Stomach (tissue), 4 donors: ENCODE measurements at regions not wholly inside any gene's neighbourhood (a gene's known extent, or its start where the extent isn't known, plus 50 kb on each side); places are given as distances from the start of the nearest gene placed in this dataset.

Experiments used
- POLR2AphosphoS5 ChIP-seq, 3 donors: sonication (generic); formaldehyde crosslinking; IDR thresholded peaks; one replicate each; pipeline ENCODE4 v1.6.1; 2016; ENCODE audit warnings: antibody characterized with exemption in 3 of 3
- TF ChIP-seq, protein P1 (sequence below), 7 experiments: fragments of 450-650 bp in 4 of 7; fragments of 200-600 bp in 3 of 7; sonication (generic) in 3 of 7; IDR thresholded peaks; one replicate each; pipeline ENCODE4 v1.5.1; 2016 to 2019; ENCODE audit warnings: antibody characterized with exemption in 7 of 7, control low read depth in 2 of 7, mild to moderate bottlenecking in 1 of 7

GRCh38 chr2:128690431-128690830 is 371.8 kb upstream of the HS6ST1 start:
- TF ChIP-seq, protein P1, sequence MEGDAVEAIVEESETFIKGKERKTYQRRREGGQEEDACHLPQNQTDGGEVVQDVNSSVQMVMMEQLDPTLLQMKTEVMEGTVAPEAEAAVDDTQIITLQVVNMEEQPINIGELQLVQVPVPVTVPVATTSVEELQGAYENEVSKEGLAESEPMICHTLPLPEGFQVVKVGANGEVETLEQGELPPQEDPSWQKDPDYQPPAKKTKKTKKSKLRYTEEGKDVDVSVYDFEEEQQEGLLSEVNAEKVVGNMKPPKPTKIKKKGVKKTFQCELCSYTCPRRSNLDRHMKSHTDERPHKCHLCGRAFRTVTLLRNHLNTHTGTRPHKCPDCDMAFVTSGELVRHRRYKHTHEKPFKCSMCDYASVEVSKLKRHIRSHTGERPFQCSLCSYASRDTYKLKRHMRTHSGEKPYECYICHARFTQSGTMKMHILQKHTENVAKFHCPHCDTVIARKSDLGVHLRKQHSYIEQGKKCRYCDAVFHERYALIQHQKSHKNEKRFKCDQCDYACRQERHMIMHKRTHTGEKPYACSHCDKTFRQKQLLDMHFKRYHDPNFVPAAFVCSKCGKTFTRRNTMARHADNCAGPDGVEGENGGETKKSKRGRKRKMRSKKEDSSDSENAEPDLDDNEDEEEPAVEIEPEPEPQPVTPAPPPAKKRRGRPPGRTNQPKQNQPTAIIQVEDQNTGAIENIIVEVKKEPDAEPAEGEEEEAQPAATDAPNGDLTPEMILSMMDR (IDR thresholded peaks at IDR 0.05): no peak
- TF ChIP-seq POLR2AphosphoS5 (IDR thresholded peaks at IDR 0.05): no peak
